H1 (cell line): ENCODE measurements at regions not wholly inside any gene's neighbourhood (a gene's known extent, or its start where the extent isn't known, plus 50 kb on each side); places are given as distances from the start of the nearest gene placed in this dataset.
"Not testable (repeated sequence)": the region's sequence is repeated elsewhere in the genome, so short reads cannot be mapped to it uniquely, and the experiment has no call there.

Experiments
- CTCF ChIA-PET: fragments of 300-600 bp; sonication (Branson Sonifier 250); formaldehyde crosslinking; loops from one replicate; lab custom pipeline; 2021; ENCODE audit not compliant: partially characterized antibody; lab: Charles Lee
- POLR2A ChIA-PET: fragments of 300-600 bp; sonication (Branson Sonifier 250); formaldehyde crosslinking; loops from one replicate; lab custom pipeline; 2021; ENCODE audit warnings: inconsistent platforms; ENCODE audit not compliant: partially characterized antibody; lab: Charles Lee
- DNase-seq, 2 experiments: peaks; one replicate each; pipeline versions ENCODE4 v3.0.0 to v3.0.0-alpha.2; 2010 to 2022; ENCODE audit warnings: low spot score in 2 of 2, low read depth in 1 of 2, mixed read lengths in 1 of 2
- FAIRE-seq: peaks from 2 replicates; lab custom pipeline; 2011; peaks lifted over from hg19 to GRCh38; lab: Jason Lieb, UNC
- H2AFZ ChIP-seq: 2 replicates; pipeline ENCODE4 v1.8.1; 2012; ENCODE audit warnings: low read length, inconsistent platforms
- H2AK5ac ChIP-seq: 2 replicates; pipeline ENCODE4 v1.6.1; 2013; ENCODE audit warnings: low read depth, low read length
- H2BK120ac ChIP-seq: replicated peaks from 2 replicates; pipeline ENCODE3; 2013; ENCODE audit warnings: low read depth, low read length, inconsistent platforms
- H2BK12ac ChIP-seq: 2 replicates; pipeline ENCODE4 v1.6.1; 2013; ENCODE audit warnings: low read depth, low read length
- H2BK15ac ChIP-seq: 2 replicates; pipeline ENCODE4 v1.6.1; 2013; ENCODE audit warnings: low read length
- H2BK20ac ChIP-seq: 2 replicates; pipeline ENCODE4 v1.6.1; 2013; ENCODE audit warnings: low read length
- H2BK5ac ChIP-seq: 2 replicates; pipeline ENCODE4 v1.6.1; 2013; ENCODE audit warnings: low read depth, low read length
- H3K14ac ChIP-seq: 2 replicates; pipeline ENCODE4 v1.6.1; 2013; ENCODE audit warnings: inconsistent platforms; ENCODE audit not compliant: insufficient read length
- H3K18ac ChIP-seq: 2 replicates; pipeline ENCODE4 v1.6.1; 2013; ENCODE audit warnings: low read length; ENCODE audit errors: extremely low read depth
- H3K23ac ChIP-seq: 2 replicates; pipeline ENCODE4 v1.6.1; 2013; ENCODE audit warnings: inconsistent platforms; ENCODE audit not compliant: insufficient read length
- H3K23me2 ChIP-seq: 2 replicates; pipeline ENCODE4 v1.6.1; 2013; ENCODE audit warnings: low read depth, low read length
- H3K27ac ChIP-seq: 2 replicates; pipeline ENCODE4 v1.6.1; 2011; ENCODE audit warnings: low read depth, low read length, inconsistent platforms
- H3K27me3 ChIP-seq, 4 experiments: replicated peaks in 1 of 4; 1 replicate in 1 of 4; 2 replicates in 3 of 4; pipeline versions ENCODE4 v1.6.1 to v1.8.1; 2011 to 2013; ENCODE audit warnings: low read length in 3 of 4, mild to moderate bottlenecking in 3 of 4, inconsistent platforms in 2 of 4, mixed read lengths in 2 of 4, moderate library complexity in 1 of 4; ENCODE audit not compliant: control insufficient read depth in 3 of 4, insufficient read depth in 3 of 4; ENCODE audit errors: extremely low read depth in 1 of 4
- H3K36me3 ChIP-seq, 4 experiments: 2 replicates each; pipeline versions ENCODE4 v1.6.1 to v1.8.1; 2011 to 2013; ENCODE audit warnings: mild to moderate bottlenecking in 4 of 4, low read length in 3 of 4, moderate library complexity in 2 of 4, control low read depth in 1 of 4, inconsistent platforms in 1 of 4; ENCODE audit not compliant: insufficient read depth in 4 of 4, control insufficient read depth in 2 of 4
- H3K4ac ChIP-seq: replicated peaks from 2 replicates; pipeline ENCODE3; 2013; ENCODE audit warnings: low read length, low read depth, mixed read lengths, inconsistent platforms; ENCODE audit not compliant: insufficient read length
- H3K4me1 ChIP-seq, 4 experiments: replicated peaks in 1 of 4; 1 replicate in 1 of 4; 2 replicates in 3 of 4; pipeline versions ENCODE4 v1.6.1 to v1.8.1; 2011 to 2013; ENCODE audit warnings: low read length in 3 of 4, inconsistent platforms in 2 of 4, mixed read lengths in 1 of 4; ENCODE audit not compliant: insufficient read depth in 4 of 4, control insufficient read depth in 3 of 4
- H3K4me2 ChIP-seq, 2 experiments: 2 replicates each; pipeline versions ENCODE4 v1.6.1 to v1.8.1; 2011 to 2013; ENCODE audit warnings: low read depth in 2 of 2, low read length in 2 of 2, control low read depth in 1 of 2, inconsistent platforms in 1 of 2, mild to moderate bottlenecking in 1 of 2; ENCODE audit not compliant: insufficient read depth in 1 of 2
- H3K4me3 ChIP-seq, 4 experiments: fragments of 200-600, 300-600 bp in 1 of 4; sonication (generic), shearing (Covaris generic), sonication (Bioruptor Twin) in 1 of 4; 2 replicates each; pipeline versions ENCODE4 v1.5.1 to v1.8.1; 2011 to 2016; ENCODE audit warnings: low read length in 4 of 4, low read depth in 3 of 4, control low read depth in 2 of 4, inconsistent platforms in 2 of 4, mild to moderate bottlenecking in 2 of 4, mixed read lengths in 1 of 4, moderate library complexity in 1 of 4; ENCODE audit not compliant: insufficient read depth in 2 of 4; ENCODE audit errors: extremely low read depth in 1 of 4
- H3K56ac ChIP-seq: replicated peaks from 2 replicates; pipeline ENCODE3; 2013; ENCODE audit warnings: low read depth, mild to moderate bottlenecking, mixed read lengths, low read length, inconsistent platforms; ENCODE audit not compliant: insufficient read length
- H3K79me1 ChIP-seq: 2 replicates; pipeline ENCODE4 v1.6.1; 2013; ENCODE audit warnings: low read depth, low read length, control low read depth
- H3K79me2 ChIP-seq, 2 experiments: 2 replicates each; pipeline versions ENCODE4 v1.6.1 to v1.8.1; 2012 to 2013; ENCODE audit warnings: low read length in 2 of 2, mild to moderate bottlenecking in 2 of 2, inconsistent platforms in 1 of 2; ENCODE audit not compliant: insufficient read depth in 2 of 2, control insufficient read depth in 1 of 2
- H3K9ac ChIP-seq, 4 experiments: replicated peaks in 1 of 4; 1 replicate in 1 of 4; 2 replicates in 3 of 4; pipeline versions ENCODE4 v1.6.1 to v1.8.1; 2011 to 2013; ENCODE audit warnings: low read depth in 3 of 4, low read length in 3 of 4, control low read depth in 2 of 4, mild to moderate bottlenecking in 2 of 4, moderate library complexity in 2 of 4, inconsistent platforms in 1 of 4; ENCODE audit errors: extremely low read depth in 1 of 4
- H3K9me3 ChIP-seq, 2 experiments: 2 replicates each; pipeline versions ENCODE4 v1.6.1 to v1.8.1; 2012 to 2013; ENCODE audit warnings: mild to moderate bottlenecking in 2 of 2, moderate library complexity in 2 of 2, control low read depth in 1 of 2, inconsistent platforms in 1 of 2, low read depth in 1 of 2, low read length in 1 of 2, mixed read lengths in 1 of 2; ENCODE audit not compliant: insufficient read depth in 2 of 2
- H4K20me1 ChIP-seq, 2 experiments: replicated peaks in 1 of 2; 2 replicates each; pipeline versions ENCODE3 to v1.8.1; 2011 to 2013; ENCODE audit warnings: inconsistent platforms in 2 of 2, low read length in 2 of 2, mild to moderate bottlenecking in 1 of 2; ENCODE audit not compliant: insufficient read depth in 2 of 2, control insufficient read depth in 1 of 2
- H4K5ac ChIP-seq: 2 replicates; pipeline ENCODE4 v1.6.1; 2013; ENCODE audit warnings: low read length, low read depth, mixed read lengths, inconsistent platforms; ENCODE audit not compliant: insufficient read length
- H4K8ac ChIP-seq: 2 replicates; pipeline ENCODE4 v1.8.0; 2013; ENCODE audit warnings: mild to moderate bottlenecking, moderate library complexity, low read length, inconsistent platforms; ENCODE audit not compliant: insufficient read depth; ENCODE audit errors: extremely low read depth
- H4K91ac ChIP-seq: replicated peaks from 2 replicates; pipeline ENCODE3; 2013; ENCODE audit warnings: low read length, mixed read lengths, inconsistent platforms; ENCODE audit not compliant: insufficient read length
- WGBS, 2 experiments: shearing (Covaris generic) in 1 of 2; methylation state at CpG; one replicate each; pipeline versions ENCODE4 v1.1.6 to v1.1.7; 2013 to 2015; ENCODE audit warnings: low lambda C conversion rate in 2 of 2, mixed read lengths in 2 of 2, inconsistent platforms in 1 of 2, low coverage in 1 of 2, missing lambda C conversion rate in 1 of 2; ENCODE audit not compliant: insufficient replicate concordance in 2 of 2, insufficient coverage in 1 of 2, insufficient read length in 1 of 2; ENCODE audit errors: extremely low coverage in 1 of 2, missing lambda C conversion rate in 1 of 2; 5-methylcytosine and 5-hydroxymethylcytosine counted together

DNA sequence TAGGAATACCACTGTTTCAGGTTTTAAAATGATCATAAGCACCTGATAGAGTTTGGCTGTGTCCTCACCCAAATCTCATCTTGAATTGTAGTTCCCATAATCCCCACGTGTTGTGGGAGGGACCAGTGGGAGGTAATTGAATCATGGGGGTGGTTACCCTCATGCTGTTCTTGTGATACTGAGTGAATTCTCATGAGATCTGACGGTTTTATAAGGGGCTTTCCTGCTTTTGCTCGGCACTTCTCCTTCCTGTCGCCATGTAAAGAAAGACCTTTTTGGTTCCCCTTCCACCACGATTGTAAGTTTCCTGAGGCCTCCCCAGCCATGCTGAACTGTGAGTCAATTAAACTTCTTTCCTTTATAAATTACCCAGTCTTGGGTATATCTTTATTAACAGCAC is 69.7 kb upstream of the USPL1 start:
- H3K4me1 ChIP-seq, H3K18ac ChIP-seq: not testable (repeated sequence)
- CTCF ChIA-PET = interaction anchor here (1.3 kb wide), 1 partner anchor 33 kb away, joined by 5 read pairs; no protein-coding TSS in a partner anchor

More for the DNA sequence above, 69.7 kb upstream of the USPL1 start:
- H3K23ac ChIP-seq, H4K8ac ChIP-seq, H4K91ac ChIP-seq, H3K79me2 ChIP-seq, H3K36me3 ChIP-seq, H2BK12ac ChIP-seq, H3K4ac ChIP-seq, H2BK5ac ChIP-seq, H2BK20ac ChIP-seq, DNase-seq, H3K56ac ChIP-seq, H3K23me2 ChIP-seq, H2BK120ac ChIP-seq, H3K4me3 ChIP-seq, H3K4me2 ChIP-seq, H3K79me1 ChIP-seq, H3K9ac ChIP-seq, H4K20me1 ChIP-seq, H3K14ac ChIP-seq, H2BK15ac ChIP-seq, H2AFZ ChIP-seq, H3K27ac ChIP-seq, H4K5ac ChIP-seq, H3K27me3 ChIP-seq, POLR2A ChIA-PET, H2AK5ac ChIP-seq, H3K9me3 ChIP-seq, FAIRE-seq: not testable (repeated sequence)
- 79% methylated on average over 5 of the region's 5 CpGs; no CpG with 5 or more reads in 1 of the 2 experiments for WGBS, 2 experiments
